GM19455 (cell line): ENCODE measurements at regions not wholly inside any gene's neighbourhood (a gene's known extent, or its start where the extent isn't known, plus 50 kb on each side); places are given as distances from the start of the nearest gene placed in this dataset.
"Not testable (repeated sequence)": the region's sequence is repeated elsewhere in the genome, so short reads cannot be mapped to it uniquely, and the experiment has no call there.

Source experiments
- ATAC-seq: cut with Tn5 transposase; IDR thresholded peaks from one replicate; pipeline ENCODE4 v1.9.1; 2021; ENCODE audit not compliant: unreplicated experiment

DNA sequence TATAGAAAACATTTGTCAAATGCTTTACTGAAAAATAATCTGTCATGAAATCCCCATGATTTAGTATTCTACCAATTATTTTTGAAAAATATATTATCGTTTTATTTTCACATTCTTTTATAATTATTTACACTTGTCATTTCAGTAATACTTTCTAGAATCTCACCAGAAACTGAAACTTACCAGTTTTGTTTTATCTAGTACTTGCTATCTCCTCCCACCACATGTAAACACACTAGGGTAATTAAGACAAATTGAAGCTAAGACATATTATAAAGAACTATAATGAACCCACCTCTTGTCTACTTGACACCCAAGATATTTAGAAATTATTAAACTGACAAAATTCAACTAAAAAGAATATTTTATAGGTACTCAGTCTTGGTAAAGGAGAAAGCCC is 51.5 kb upstream of the GRM3 start:
- peak; percentile 61 for ATAC-seq

DNA sequence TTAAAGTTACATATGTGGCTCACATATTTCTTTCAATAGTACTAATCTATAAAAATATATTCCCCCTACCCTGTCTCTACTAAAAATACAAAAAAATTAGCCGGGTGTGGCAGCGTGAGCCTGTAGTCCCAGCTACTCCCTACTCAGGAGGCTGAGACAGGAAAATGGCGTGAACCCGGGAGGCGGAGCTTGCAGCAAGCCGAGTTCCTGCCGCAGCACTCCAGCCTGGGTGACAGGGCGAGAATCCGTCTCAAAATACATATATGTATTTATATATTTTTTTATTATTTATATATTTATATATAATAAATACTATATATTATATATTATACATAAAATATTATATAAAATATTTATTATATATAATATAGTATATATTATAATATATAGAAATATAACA is 69.7 kb upstream of the GRM3 start:
- ATAC-seq: no peak

DNA sequence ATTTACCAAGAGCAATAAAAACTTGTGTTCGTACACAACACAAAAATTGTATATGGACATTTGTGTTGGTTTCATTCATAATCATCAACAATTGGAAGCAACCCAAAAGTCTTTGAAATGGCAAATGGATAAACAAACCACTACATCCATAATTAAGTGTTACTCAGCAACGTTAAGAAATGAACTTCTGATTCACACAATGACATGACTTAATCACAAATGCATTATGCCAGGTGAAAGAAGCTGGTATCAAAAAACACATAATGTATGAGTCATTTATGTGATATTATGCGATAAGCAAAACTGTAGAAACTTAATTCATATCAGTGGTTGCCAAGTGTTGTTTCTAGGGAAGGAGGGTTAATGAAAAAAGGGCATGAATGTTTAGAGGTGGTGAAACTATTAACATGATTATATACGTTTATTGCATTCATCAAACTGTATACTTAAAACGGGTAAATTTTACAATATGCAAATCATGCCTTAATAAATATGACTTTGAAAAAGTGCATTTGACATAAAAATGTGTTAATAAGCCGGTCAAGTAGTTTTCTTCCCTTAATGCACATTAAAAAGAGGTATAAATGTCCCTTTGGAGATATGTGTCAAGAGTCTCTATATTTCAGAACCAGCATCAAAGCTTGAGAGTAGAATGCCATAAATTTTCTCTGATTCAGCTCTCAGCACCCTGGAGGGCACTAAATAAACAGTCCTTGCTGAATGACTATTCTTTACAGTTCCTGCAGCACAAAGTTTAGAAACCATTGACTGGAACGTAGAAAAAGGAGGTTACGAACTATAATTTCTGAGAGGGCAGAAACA is 84.8 kb upstream of the GRM3 start:
- no peak for ATAC-seq

DNA sequence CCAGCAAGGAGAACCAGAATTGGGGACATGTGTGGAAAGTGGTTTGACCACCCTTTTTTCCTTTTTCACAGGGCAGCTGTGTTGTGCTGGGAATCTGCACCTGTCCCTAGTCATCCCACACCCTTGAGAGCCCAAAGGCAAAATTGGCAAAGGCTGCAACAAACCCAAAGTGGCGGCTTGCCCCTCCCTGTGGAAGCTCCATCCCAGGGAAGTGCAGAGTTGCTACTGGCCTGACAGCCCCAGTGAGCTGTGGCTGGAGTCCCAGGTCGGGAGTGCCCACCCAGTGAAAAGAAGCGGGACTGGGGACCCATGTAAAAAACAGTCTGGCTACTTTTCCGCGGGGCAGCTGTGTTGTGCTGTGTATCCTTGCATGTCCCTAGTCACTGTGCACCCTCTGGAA is 109.1 kb upstream of the GRM3 start:
- no peak for ATAC-seq

DNA sequence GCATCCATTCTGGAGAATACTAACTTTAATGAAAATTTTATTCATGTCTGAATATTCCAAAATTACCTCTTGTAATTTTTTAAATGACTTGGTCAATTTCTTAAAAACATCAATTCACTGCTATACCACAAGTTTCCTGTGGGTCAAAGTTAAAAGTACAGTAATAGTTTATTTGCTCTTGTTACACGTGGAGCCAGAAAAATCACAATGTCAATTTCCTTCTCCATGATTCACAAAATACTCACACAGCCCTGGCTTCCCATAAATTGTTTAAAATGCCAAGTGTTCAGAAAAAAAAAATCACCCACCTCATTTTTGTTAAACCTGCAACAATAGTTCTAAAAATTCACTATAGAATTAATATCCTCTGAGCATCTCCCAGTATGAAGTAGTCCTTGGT is 139.5 kb upstream of the GRM3 start:
- no peak for ATAC-seq

DNA sequence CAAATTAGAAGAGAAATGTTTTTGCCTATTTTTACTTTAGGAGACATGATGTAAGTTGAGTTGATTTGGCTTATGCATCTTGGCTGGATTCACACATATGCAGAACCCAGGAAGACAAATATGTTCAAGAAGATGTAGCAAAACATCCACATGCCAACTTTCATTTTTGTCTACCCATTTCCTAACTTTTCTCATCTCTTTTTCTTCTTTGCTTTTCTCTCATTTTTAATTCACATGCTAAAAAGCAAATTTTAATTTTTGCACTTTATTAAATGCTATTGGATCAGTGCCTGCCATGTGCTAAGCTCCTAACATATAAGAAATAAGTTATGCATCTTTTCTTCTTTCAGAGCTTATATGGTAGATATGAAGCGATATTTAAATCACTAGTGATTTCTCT is 143.7 kb upstream of the GRM3 start:
- ATAC-seq: no peak

DNA sequence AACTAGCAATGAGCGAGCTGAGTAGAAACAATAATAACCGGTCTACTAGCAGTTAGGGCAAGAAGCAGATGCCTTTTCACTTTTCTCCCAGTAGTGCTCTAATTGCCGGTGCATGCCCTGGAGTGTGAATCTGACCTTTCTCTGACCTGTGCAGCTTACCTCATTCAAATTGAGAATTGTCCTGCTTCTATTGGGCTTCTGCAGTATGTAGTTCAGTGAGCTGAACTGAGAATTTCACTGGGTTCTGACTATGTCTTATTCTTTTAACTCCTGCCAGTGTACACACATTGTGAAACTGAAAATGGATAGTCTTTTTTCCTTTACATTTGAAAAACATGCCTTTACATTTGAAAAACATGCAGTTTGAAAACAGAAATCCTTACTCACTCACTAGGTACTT is 157.9 kb upstream of the GRM3 start:
- ATAC-seq: no peak

DNA sequence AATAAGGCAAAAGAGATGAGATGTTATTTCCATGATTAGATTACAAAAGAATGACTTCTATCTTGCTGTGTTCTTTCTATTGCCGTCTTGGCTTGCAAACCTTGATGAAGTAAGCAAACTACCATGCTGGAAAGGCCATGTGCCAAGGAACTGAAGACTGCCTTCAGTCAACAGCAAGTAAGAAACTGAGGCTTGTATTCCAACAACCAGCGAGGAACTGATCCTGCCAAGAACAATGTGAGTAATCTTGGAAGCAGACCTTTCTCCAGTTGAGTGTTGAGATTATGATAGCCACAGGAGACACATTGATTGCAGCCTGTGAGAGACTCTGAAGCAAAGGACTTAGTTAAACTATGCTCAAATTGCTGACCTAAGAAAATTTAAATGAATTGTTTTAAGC is 164.6 kb upstream of the GRM3 start:
- no peak for ATAC-seq

DNA sequence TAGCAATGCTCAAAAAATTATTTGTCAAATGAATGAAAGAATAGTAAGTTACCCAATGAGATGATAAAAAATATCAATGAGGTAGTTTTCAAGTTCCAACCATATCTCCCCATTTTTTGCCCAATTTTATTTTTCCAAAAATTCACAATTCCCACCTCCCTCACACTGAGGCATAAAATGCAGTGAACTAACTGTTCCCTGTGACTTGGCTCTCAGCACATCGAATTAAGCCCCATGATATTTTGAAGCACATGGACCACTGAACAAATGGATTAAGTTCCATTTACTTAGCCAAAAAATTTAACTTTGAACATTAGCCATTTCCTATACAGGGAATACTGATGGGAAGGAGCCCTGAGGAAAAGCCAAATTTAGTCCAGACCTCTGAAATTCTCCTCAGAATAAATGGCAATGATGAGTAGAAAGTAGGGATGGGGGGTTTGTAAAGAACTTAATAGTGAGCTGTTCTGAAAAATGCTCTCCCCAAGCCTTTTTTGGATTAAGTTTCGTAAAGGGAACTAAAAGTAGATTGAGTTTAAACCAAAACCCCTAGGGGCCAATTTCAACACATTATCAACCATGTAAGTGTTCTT is 166.3 kb upstream of the GRM3 start:
- ATAC-seq: no peak

DNA sequence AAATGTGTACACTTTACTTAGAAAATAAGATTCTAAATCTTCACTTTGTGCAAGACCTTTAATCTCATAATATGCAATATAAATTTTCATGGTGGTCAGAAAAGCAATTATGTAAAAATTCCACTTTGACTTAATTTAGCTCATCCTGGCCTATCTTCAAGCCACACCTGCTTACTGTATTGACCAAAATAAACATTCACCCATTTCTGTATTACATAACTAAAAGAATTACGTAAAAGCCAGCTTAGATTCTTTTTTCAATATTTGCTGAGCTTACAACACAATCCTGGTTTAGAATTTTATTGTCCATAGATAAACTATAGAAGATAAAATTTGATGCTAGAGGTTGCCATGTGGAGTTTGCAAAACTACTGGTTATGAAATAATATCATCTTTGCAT is 172.9 kb upstream of the GRM3 start:
- ATAC-seq: no peak

DNA sequence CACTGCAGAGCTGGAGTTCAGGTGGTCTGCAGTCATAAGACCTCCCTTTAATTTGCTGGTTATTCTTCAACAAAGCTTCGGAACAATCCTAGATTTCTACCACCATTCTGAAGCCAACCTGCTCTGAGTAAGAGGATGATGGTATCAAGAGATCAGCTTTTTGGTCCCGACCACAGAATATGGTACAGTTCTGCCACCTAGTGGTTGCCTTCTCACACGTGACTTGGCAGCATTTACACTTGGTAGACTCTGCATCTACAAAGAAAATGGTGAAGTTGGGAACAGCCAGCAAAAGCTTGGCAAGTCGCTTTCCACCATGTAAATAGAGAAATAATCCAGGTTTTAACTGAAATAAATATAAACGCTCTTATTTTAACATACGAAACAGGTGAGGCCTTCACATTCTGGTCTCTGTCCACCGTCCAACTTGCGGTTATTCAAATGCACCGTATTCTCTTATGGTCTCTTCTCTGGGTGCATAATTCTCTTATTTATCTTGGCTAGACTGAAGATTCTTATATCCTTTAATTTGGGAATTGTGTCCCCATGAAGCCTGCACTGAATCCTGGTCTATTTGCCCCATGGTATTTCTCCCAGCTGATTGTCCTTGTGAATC is 173.9 kb upstream of the GRM3 start:
- peak; percentile 99 for ATAC-seq

DNA sequence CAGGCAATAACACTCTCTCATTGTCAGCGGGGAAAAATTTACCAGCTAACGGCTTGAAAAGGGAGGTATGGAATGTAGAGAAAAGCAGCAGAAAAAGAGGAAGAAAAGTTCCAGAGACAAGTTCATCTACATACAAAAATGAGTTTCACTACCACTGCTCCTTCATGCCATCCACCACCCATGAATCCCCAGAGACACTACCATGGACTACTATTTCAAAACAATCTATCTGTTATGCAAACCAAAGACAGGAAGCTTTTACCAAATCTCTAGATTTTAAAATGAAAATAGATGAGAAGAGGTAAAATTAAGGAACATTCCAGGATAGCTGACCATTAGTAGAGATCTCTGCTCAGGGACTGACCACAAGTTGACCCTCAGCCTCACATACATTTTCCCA is 189.0 kb upstream of the GRM3 start:
- no peak for ATAC-seq

DNA sequence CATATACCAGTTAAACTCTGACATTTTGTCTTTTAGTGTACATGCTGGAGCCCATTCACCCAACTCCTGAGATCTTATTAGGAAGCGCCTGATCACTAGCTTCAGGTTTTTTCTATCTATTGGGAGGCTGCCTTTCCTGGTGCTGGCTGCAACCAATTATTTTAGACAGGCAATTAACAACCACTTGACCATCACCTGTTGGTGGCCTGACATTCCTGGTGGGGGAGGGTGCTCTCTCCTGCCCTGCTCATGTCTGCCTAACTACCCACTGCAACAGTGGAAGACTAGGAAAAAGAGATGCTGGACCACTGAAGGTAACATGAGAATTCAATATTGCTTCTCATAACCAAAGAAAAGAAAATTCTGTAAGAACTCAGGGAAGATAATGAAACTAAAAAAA is 190.3 kb upstream of the GRM3 start:
- no peak for ATAC-seq

DNA sequence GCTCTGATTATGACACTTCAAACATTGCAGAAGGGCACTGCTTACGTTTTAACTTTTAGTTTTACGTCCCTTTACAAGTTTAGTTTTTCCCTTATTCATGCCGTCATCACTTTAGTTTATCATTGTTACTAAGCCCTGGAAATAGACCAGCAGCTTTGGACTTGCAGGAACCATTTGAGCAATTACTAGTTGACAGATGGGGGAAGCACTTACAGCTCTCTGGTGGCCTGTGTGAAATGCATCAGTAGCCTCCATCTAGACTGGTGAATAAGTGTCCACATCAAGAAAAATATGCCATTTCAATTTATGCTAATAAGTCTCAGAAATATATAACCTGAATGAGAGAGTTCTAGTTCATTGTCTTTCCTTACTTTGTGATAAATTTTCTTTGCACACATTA is 194.9 kb upstream of the GRM3 start:
- ATAC-seq: no peak

DNA sequence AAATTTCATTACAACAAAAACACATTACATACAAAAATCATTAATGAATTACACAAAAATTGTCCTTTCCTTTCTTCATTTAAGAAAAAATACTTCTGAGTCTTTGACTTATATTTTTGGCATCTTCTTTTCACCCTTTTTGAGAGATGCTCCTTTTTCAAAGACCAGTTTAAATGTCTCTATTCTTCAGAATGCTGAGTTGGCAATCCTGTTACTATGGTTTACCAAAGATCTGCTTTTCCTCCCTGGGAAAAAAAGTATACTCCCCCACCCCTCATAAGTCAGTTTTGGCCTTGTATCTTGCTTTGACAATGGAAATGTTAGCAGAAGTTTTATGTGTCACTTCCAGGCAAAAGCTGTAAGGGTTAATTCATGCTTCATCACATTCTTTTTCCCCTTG is 198.4 kb upstream of the GRM3 start:
- ATAC-seq: no peak

DNA sequence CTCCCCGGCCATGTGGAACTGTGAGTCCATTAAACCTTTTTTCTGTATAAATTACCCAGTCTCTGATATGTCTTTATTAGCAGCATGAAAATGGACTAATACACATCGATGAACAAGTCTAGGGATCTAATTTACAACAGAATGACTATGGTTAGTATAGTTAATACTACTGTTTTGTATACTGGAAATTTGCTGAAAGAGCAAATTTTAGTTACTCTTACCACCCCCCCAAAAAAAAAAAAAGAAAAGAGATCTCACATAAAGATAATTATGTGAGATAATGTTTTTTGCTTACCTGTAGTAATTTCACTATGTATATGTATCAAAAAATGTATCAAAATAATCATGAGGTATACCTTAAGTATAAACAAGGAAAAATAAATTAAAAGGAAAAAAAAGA is 199.5 kb upstream of the GRM3 start:
- ATAC-seq: no peak

DNA sequence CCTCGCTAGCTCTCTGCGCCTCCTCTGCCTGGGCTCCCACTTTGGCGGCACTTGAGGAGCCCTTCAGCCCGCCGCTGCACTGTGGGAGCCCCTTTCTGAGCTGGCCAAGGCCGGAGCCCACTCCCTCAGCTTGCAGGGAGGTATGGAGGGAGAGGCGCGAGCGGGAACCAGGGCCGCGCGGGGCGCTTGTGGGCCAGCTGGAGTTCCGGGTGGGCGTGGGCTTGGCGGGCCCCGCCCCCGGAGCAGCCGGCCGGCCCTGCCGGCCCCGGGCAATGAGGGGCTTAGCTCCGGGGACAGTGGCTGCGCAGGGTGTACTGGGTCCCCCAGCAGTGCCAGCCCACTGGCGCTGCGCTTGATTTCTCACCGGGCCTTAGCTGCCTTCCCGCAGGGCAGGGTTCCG is 203.3 kb upstream of the GRM3 start:
- ATAC-seq: not testable (repeated sequence)

DNA sequence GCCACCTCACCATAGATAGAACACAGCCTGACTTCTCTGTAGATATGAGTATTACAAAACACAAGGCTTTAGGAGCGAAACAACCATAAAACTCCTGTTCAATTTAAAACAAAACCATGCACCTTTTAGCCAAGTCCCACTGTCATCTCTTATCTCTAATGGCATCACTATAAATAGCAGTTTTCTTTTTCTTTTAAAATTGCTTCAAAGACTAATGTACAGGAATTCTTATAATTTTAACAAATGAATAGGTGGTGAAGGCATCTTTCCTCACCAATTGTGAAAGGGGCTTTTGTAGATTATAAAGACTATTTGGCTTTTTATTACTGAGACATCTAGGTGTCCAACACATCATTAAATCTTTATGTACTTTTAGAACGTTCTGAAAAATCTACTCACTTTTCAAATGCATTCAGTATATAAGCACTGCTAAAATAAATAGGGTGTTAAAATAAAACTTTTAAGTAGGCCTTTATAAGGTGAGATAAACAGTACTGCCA is 205.7 kb upstream of the GRM3 start:
- ATAC-seq: no peak

DNA sequence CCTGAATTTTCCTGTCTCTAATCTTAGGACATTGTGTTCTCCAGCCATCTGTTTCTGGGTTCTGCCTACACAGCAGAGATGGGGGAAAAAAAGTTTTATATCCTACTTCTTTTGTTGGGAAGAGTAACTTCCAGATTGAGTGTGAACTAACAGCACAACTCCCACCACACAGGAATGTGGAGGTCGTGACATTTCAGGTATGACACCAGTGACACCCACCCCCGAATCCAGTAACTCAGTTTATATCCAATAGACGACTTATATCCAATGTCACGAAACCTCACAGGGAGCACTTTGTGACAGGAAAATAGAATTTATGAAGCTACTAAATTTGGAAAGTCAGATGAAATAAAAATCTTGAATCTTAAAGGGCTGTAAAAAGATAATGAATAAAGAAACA is 211.9 kb upstream of the GRM3 start:
- no peak for ATAC-seq

DNA sequence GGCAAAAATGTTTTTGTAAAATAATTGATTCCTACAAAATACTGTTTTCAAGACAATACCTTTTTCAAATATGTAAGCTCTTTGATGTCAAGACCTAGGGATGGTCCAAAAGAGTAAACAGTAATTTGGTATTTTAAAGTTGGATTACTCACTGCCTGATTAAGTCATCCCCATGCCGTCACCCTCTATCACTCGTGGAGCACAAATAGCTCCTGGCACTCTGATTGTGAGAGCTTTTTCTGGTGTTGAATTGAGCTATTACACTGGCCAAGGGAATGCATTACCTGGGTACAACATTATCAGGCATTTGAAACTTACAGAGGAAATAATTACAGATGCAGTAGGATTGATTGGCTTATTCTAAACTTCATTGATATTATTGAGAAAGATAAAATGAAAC is 231.9 kb upstream of the GRM3 start:
- ATAC-seq: no peak

DNA sequence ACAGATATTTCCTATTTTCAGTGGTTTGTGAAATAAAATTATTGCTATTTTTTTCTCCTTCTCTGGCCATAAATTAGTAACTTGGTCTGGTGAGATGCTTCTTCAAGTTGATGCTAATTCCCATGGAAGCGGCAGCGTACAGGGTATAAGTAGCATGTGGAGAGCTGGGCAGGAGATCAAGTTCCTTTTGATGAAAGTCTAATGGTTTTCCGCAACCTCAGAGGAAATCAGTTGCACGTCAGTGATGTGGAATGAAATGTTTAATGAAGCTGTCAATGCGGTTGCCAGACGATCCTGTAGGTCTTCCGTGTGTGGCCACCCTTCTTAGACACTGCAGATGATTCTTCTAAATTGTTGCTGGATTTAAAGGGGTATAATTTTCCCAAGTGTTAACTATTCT is 236.4 kb upstream of the GRM3 start:
- ATAC-seq: no peak

DNA sequence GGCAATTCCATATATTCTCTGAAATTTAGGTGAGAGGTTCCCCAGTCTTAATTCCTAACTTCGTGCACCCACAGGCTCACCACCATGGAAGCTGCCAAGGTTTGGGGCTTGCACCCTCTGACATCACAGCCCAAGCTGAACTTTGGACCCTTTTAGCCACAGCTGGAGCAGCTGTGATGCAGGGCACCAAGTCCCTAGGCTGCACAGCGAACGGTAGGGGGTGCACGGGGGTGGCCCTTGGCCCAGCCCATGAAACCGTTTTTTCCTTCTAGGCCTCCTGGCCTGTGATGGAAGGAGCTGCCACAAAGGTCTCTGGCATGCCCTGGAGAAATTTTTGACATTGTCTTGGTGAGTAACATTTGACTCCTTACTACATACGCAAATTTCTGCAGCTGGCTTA is 251.9 kb upstream of the GRM3 start:
- no peak for ATAC-seq
